Smooth muscle cell of the brain vasculature (primary cell): ENCODE measurements at regions not wholly inside any gene's neighbourhood (a gene's known extent, or its start where the extent isn't known, plus 50 kb on each side); places are given as distances from the start of the nearest gene placed in this dataset.

Experiments
- DNase-seq: peaks from one replicate; pipeline ENCODE4 v3.0.0-alpha.2; 2012; ENCODE audit warnings: low read depth, low spot score

DNA sequence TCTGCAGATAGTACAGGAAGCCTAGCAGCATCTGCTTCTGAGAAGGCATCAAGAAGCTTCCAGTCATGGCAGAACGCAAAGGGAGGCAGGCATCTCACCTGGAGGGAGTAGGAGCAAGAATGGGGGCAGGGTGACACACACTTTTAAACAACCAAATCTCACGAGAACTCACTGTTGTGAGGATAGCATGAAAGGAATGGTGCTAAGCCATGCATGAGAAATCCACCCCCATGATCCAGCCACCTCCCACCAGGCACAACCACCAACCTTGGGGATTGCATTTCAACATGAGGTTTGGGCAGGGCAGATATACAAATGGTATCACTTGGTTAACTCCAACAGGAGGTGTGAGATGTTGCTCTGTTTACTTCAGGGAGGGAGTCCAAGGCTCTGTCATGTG lies 612.0 kb upstream of the KIRREL3 start:
- DNase-seq, result no peak

- DNase-seq, result no peak
Measured at GRCh38 chr11:127609025-127609773, 608.6 kb upstream of the KIRREL3 start.

GRCh38 chr11:127607487-127608085 lies 607.0 kb upstream of the KIRREL3 start:
- DNase-seq, result no peak

DNA sequence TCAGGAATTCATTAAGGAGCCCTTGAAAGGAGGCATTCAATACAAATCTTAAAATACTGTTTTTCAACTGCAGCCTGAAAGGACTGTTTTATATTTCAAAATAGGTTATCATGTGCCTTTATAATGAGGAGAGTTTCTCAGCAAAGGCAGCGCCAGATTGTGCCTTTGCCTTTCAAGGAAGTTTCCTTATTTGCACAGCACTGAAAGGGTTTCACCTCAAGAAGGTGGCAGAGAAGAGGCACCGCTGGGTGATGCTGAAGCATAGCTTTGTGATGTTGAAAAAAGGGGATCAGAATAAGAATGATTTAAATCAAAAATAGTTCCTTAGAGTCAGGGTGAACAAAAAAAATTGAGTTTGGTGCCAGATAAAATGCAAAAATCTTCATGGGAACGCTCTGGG lies 601.0 kb upstream of the KIRREL3 start:
- DNase-seq, result no peak

GRCh38 chr11:127600674-127601073 lies 600.1 kb upstream of the KIRREL3 start:
- DNase-seq, result no peak

DNA sequence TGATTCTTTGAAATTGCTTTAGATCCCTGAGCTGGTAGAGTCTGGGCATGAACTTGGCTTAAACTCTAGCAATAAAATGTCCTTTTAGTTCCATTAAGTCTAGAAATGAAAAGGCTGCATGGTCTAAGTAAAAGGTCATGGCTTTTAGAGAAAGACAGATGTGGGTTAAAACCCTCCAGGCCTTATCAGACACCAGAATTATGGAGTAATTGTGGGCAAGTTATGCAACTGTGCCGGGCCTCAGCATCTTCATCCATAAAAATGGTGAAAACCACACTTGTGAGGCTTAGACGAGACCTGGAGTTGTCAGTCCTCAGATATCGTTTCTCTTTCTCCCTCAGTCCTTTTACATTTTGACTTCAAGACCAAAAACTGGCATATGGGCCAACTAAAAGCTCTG lies 597.9 kb upstream of the KIRREL3 start:
- DNase-seq, result no peak

GRCh38 chr11:127596433-127596832 lies 595.9 kb upstream of the KIRREL3 start:
- DNase-seq, result no peak

DNA sequence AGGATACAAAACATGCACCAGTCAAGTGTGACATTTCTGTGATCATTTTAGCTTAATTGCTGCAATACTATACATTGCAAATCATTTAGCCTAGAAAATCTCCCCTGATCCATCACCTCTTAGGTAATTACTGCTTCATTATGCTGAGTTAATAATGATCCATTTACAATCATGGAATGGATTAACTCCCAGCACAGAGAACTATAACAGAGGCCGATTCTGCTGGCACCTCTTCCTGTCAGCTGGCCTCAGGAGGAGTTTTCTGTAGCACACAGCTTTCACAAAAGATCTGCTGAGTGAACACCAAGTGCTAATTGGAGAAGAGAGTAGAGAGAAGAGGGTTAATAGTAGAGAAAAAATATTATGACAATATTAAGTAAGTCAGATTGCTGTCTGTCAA lies 591.8 kb upstream of the KIRREL3 start:
- DNase-seq, result no peak

GRCh38 chr11:127590314-127590713 lies 589.7 kb upstream of the KIRREL3 start:
- DNase-seq, result no peak

DNA sequence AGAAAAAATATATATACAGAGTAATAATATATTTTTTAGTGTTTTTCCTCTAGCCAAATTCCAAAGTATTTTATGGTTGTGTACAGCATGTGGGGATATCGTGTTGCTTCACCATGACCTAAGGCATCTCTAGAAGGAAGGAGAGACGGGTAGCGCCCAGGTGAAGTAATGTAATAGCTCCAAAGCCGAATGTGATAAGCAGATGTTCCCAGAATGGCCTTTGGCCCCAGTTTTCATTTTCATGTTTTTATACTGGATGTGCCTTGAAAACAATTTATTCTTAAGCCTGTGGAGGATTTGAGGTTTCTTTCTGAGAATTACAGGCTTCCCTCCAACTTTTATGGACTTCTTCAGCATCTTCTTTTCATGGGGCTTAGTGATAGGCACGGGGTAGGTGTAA lies 587.9 kb upstream of the KIRREL3 start:
- DNase-seq, result no peak

- no peak for DNase-seq
Measured at GRCh38 chr11:127587511-127587910, 586.9 kb upstream of the KIRREL3 start.

GRCh38 chr11:127576210-127576609 lies 575.6 kb upstream of the KIRREL3 start:
- DNase-seq, result no peak

GRCh38 chr11:127574478-127574877 lies 573.9 kb upstream of the KIRREL3 start:
- no peak for DNase-seq

GRCh38 chr11:127568891-127569290 lies 568.3 kb upstream of the KIRREL3 start:
- DNase-seq, result no peak

DNA sequence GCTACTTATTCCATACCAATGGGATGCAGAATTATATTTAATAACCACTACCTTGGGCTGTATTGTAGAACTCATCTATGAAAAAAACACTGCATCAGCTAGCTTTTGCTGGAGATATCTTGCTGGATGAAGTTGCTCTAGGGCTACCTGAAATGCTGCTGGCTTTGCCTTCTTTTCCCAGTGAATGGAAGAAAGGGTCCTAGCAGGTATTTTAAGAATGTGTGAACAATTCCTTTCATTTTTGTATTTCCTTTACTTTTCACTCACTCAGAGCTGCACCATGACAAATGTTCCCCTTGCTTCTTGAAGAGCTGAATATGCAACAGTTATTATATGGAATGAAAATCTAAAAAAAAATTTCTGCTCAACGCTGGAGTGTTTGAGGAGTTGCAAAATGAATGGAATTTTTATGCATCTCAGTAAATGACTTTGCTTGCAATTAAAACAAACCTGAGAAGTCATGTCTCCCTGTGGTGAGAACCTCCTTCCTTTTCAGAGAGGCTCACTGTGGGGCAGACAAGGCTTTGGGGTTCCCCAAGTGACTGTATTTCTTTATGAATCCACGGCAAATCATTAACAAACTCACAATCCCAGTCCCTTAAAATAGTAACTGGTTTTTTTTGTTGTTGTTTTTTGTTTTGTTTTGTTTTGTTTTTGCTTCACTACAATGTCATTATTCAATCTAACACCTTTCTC lies 566.8 kb upstream of the KIRREL3 start:
- no peak for DNase-seq

GRCh38 chr11:127564810-127565209 lies 564.2 kb upstream of the KIRREL3 start:
- DNase-seq, result no peak

- no peak for DNase-seq
Measured at GRCh38 chr11:127559978-127560377, 559.4 kb upstream of the KIRREL3 start.

GRCh38 chr11:127552446-127552845 lies 551.9 kb upstream of the KIRREL3 start:
- DNase-seq, result no peak

DNA sequence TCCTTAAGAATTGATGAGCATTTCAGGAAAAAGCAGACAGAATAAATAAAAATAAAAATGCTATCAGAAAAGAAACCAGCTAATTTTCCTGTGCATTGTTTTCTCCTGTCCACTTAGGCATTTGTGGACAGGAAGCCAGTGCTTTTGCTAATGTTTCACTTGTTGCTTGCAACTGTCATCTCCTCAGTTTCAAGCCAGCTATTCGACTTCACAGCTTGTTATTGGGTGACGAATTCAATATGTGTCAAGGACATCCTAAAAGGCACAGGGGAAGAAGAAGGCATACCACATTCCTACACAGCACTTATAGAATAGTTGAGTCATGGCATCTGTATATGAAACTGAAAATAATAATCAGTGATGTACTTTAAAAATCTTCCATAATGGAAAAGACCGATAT lies 530.6 kb upstream of the KIRREL3 start:
- DNase-seq, result no peak

GRCh38 chr11:127528297-127528696 lies 527.7 kb upstream of the KIRREL3 start:
- DNase-seq, result no peak

DNA sequence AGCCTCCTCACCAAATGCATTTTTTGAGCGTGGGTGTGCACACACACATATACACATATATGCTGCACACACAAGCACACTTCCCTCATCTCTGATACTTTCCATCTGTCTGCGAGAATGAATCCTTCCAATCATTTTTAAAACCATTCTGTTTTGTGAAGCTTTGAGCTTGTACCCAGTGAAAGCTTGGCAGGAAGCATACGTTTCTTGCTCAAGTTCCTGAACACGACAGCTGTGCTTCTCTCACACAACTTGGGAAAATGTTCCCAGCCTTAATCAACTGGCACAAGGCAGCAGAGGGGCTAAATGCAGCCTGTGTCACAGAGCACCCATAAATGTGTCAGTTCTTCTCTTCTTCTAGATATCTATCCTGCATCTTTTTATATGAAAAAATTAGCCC lies 524.0 kb upstream of the KIRREL3 start:
- no peak for DNase-seq

DNA sequence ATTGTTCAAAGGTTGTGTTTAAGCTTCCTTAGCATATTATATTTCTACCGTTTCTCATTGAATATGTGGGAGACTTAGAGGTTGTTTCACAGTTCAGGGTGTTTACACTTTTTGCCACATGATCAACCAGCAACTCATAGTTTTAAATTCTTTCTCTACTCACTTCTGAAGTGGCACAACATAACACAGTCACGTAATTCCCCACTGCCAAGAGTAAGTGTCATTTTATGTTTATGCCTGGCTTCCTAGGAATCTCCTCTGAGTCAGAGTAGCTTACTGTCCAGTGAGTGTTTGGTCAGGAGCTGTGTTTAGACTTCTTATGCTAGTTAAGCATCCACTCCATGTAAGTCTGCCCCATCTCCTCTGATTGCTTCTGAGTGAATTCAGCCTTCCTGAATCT lies 520.8 kb upstream of the KIRREL3 start:
- DNase-seq, result no peak

DNA sequence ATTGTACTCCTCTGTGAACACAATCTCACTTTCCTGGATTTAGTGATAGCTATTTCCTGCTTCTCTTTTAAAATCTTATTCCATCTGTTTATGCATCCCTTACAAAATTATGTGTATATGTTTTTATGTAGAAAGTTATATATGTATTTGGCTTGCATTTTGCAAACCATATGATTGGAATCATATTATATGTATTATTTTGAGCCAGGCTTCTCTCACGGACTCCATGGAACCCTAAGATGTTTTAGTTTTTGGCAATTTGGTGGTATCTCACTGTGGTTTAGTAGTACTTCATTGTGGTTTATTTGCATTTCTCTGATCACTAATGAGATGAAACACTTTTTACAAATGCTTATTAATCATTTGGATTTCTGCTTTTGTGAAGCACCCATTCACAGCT lies 507.3 kb upstream of the KIRREL3 start:
- DNase-seq, result no peak
